SU-DHL-6 (cell line): ENCODE measurements at regions not wholly inside any gene's neighbourhood (a gene's known extent, or its start where the extent isn't known, plus 50 kb on each side); places are given as distances from the start of the nearest gene placed in this dataset.

Experiments
- CTCF ChIP-seq: fragments of 200-600 bp; sonication (generic); IDR thresholded peaks from one replicate; pipeline ENCODE4 v1.5.1; 2017; ENCODE audit warnings: antibody characterized with exemption, mild to moderate bottlenecking, low read length, moderate library complexity; ENCODE audit not compliant: insufficient read depth, poor library complexity, severe bottlenecking
- EZH2phosphoT487 ChIP-seq: fragments of 200-600 bp; sonication (generic), shearing (Covaris generic); conservative IDR thresholded peaks from 2 replicates; pipeline ENCODE4 v1.6.1; 2018; ENCODE audit warnings: mild to moderate bottlenecking, antibody characterized with exemption, low read length, moderate library complexity, mixed read lengths

- TF ChIP-seq CTCF (no peak), EZH2phosphoT487 (no peak)
These were observed 260.9 kb upstream of the PLPP4 start for GRCh38 chr10:120195984-120196712.
